ENCODE measurements at regions not wholly inside any gene's neighbourhood (a gene's known extent, or its start where the extent isn't known, plus 50 kb on each side); places are given as distances from the start of the nearest gene placed in this dataset.

GRCh38 chrX:12013211-12013618 is 125.1 kb upstream of the FRMPD4 start:
- DNase-seq (ENCODE audit: low spot score): no peak
- TF ChIP-seq POLR2A (IDR thresholded peaks at IDR 0.05): no peak
- TF ChIP-seq CTCF (IDR thresholded peaks at IDR 0.05): no peak
- no peak for TF ChIP-seq POLR2AphosphoS5 (IDR thresholded peaks at IDR 0.05)
- Histone ChIP-seq H3K36me3 (no peaks in the 10 kb centered on the region), H3K27me3 (replicated peaks; ENCODE audit: insufficient read depth) (no peaks in the 10 kb centered on the region), H3K4me3 (no peak overlapping the region), H3K9me3 (no peaks in the 10 kb centered on the region), H3K4me1 (replicated peaks) (no peaks in the 10 kb centered on the region), H3K27ac (no peak overlapping the region)
- intact Hi-C loops (cut with DNase I): no loop called here
- 24% methylated on average over 2 of the region's 2 CpGs for WGBS

- Histone ChIP-seq H3K9me3 (no peaks in the 10 kb centered on the region), H3K27ac (no peak overlapping the region), H3K4me1 (replicated peaks) (no peaks in the 10 kb centered on the region), H3K27me3 (replicated peaks; ENCODE audit: insufficient read depth) (no peaks in the 10 kb centered on the region), H3K36me3 (no peaks in the 10 kb centered on the region), H3K4me3 (no peak overlapping the region)
- TF ChIP-seq CTCF (IDR thresholded peaks at IDR 0.05) (no peak), POLR2AphosphoS5 (IDR thresholded peaks at IDR 0.05) (no peak), POLR2A (IDR thresholded peaks at IDR 0.05) (no peak)
- DNase-seq (ENCODE audit: low spot score): no peak
- WGBS: 60% methylated on average over 1 of the region's 1 CpG
- intact Hi-C loops (cut with DNase I): no loop called here
These were observed 116.6 kb upstream of the FRMPD4 start for GRCh38 chrX:12021698-12022097.

- 79% methylated on average over 2 of the region's 2 CpGs for WGBS
- intact Hi-C loops (cut with DNase I): no loop called here
These were observed 111.8 kb upstream of the FRMPD4 start for GRCh38 chrX:12026481-12026880.

GRCh38 chrX:12032082-12032481 is 106.2 kb upstream of the FRMPD4 start:
- H3K4me3 ChIP-seq: no peak overlapping the region
- no peak for TF ChIP-seq CTCF (IDR thresholded peaks at IDR 0.05)
- TF ChIP-seq POLR2AphosphoS5 (IDR thresholded peaks at IDR 0.05): no peak
- no peak for TF ChIP-seq POLR2A (IDR thresholded peaks at IDR 0.05)
- no peaks in the 10 kb centered on the region for H3K27me3 ChIP-seq (replicated peaks; ENCODE audit: insufficient read depth)
- H3K27ac ChIP-seq: no peak overlapping the region
- intact Hi-C loops (cut with DNase I): no loop called here
- no peaks in the 10 kb centered on the region for H3K36me3 ChIP-seq
- no peaks in the 10 kb centered on the region for H3K4me1 ChIP-seq (replicated peaks)
- WGBS: 75% methylated on average over 1 of the region's 1 CpG
- DNase-seq (ENCODE audit: low spot score): no peak
- H3K9me3 ChIP-seq: no peaks in the 10 kb centered on the region

More at GRCh38 chrX:12026481-12026880, 111.8 kb upstream of the FRMPD4 start:
- no peak overlapping the region for H3K27ac ChIP-seq
- DNase-seq (ENCODE audit: low spot score): no peak
- H3K27me3 ChIP-seq (replicated peaks; ENCODE audit: insufficient read depth): no peaks in the 10 kb centered on the region
- H3K36me3 ChIP-seq: no peaks in the 10 kb centered on the region
- no peak for TF ChIP-seq CTCF (IDR thresholded peaks at IDR 0.05)
- no peak for TF ChIP-seq POLR2AphosphoS5 (IDR thresholded peaks at IDR 0.05)
- TF ChIP-seq POLR2A (IDR thresholded peaks at IDR 0.05): no peak
- H3K4me1 ChIP-seq (replicated peaks): no peaks in the 10 kb centered on the region
- no peaks in the 10 kb centered on the region for H3K9me3 ChIP-seq
- H3K4me3 ChIP-seq: no peak overlapping the region

GRCh38 chrX:12034741-12035140 is 103.5 kb upstream of the FRMPD4 start:
- no peaks in the 10 kb centered on the region for H3K4me1 ChIP-seq (replicated peaks)
- no peak overlapping the region for H3K4me3 ChIP-seq
- H3K27ac ChIP-seq: no peak overlapping the region
- TF ChIP-seq CTCF (IDR thresholded peaks at IDR 0.05) (no peak), POLR2AphosphoS5 (IDR thresholded peaks at IDR 0.05) (no peak), POLR2A (IDR thresholded peaks at IDR 0.05) (no peak)
- 70% methylated on average over 6 of the region's 6 CpGs for WGBS
- H3K9me3 ChIP-seq: no peaks in the 10 kb centered on the region
- H3K27me3 ChIP-seq (replicated peaks; ENCODE audit: insufficient read depth): no peaks in the 10 kb centered on the region
- H3K36me3 ChIP-seq: no peaks in the 10 kb centered on the region
- intact Hi-C loops (cut with DNase I): no loop called here
- DNase-seq (ENCODE audit: low spot score): no peak
